HG03135 (cell line): ENCODE measurements at regions not wholly inside any gene's neighbourhood (a gene's known extent, or its start where the extent isn't known, plus 50 kb on each side); places are given as distances from the start of the nearest gene placed in this dataset.
"Not testable (repeated sequence)": the region's sequence is repeated elsewhere in the genome, so short reads cannot be mapped to it uniquely, and the experiment has no call there.

Source experiments
- ATAC-seq: cut with Tn5 transposase; IDR thresholded peaks from one replicate; pipeline ENCODE4 v1.9.1; 2021; ENCODE audit warnings: mild to moderate bottlenecking, moderate library complexity; ENCODE audit not compliant: unreplicated experiment

DNA sequence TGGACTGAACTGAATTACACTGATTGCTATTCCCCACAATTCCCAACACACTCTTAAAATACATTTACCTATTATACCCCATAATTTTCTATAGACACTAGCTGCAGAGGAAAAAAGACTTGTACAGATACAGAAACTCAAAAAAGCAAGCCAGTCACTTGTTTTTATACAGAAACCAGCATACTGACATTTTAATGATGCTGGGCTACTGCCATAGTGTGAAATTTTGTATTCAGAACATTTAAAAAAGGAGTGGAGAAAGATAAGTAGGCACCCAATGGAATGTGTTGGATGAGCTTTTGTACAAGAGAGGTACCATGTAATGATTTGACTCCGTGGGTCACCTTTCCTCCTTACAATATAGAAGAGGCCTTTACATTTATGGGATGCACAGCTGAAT is 740.1 kb downstream of the PLCL1 start:
- no peak for ATAC-seq

DNA sequence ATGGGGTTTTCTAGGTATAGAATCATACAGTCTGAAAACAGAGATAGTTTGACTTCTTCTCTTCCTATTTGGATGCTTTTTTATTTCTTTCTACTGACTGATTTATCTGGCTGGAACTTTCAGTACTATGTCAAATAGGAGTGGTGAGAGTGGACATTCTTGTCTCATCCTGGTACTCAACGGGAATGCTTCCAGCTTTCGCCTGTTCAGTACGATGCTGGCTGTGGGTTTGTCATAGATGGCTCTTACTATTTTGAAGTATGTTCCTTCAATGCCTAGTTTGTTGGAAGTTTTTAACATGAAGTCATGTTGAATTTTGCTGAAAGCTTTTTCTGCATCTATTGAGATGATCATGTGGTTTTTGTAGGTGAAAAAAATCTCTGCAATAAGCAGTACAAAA is 730.4 kb downstream of the PLCL1 start:
- ATAC-seq: no peak

DNA sequence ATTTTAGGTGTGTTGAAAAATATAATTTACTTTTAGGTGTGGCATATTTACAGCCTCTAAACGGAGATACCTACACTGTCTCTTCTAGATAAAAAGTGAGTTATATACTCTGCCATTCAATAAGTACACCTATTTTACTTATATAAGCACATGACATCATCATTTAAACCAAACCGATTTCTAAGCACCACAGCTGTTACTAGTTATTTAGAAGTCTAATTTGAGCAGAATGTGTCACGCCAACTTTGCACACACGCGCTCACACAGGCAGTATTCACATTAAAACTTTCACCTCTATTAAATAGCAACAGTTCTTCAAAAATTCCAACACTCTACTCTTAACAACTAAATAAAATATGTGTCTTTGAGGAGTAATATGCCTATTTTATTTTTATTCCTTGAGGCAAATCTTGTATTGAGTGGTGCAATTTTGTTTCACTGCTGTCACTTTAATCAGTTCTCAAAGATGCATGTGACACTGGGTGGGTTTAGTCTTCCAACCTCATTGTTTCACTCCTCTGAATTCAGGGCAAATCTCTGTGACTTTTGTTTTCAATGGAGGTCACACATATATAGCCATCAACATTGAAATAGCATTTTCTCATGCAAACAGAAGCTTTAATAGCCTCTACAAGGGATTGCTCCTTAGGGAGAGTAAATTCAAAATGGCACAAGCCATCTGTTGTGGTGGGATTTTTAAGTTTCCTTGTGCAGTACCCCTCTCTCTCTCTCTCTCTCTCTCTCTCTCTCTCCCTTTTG is 721.0 kb downstream of the PLCL1 start:
- no peak for ATAC-seq

DNA sequence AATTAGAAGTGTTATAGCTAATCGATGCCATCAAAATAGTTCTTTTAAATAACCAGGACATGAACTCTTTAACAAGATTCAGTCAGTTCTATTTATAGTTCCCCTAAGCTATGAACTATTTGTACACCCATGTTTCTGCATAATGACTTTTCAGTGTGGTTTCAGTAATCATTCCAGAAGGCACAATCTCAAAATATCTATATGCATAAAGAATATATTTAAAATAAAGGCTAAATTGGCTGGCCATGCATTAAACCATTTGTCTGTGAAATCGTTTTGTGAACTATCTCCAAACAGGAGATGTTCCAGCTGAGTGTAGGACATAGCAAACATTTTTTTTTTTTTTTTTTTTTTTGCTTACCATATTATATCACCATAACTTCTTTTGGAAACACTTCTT is 719.3 kb downstream of the PLCL1 start:
- ATAC-seq: no peak

DNA sequence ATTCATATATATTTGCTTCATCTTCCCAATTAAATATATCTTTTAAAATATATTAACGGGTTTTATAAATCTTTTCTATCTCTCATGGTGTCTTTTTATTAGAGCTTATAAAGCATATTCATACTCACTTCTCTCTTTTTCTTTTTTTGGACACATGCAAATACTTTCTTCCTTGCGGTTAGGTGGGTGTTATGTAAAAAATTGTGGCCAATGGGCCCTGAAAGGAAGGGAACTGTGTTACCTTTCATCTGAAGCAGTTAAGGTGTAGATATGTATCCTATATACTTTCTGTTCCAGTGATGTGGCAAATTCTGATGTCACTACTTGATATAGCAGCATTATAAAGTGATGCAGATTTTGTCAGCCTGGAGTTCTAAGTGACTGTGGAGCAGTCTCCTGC is 714.5 kb downstream of the PLCL1 start:
- no peak for ATAC-seq

DNA sequence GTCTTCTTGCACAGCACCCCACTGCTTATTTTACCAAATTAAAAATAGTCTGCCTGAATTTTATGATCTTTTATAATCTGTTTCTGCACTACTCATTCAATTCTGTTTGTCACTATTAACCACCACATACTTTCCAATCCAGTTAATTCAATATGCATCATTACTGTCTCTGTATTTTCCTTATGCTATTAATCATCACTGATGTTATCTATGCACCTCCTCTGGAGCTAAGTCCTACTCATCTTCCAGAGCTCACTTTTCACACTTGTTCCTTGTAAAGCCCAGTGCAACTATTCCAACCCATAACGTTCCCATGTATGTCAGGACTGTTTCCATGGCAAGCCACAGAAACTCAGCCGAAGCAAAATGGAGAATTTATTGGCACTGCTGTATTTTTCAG is 713.6 kb downstream of the PLCL1 start:
- no peak for ATAC-seq

DNA sequence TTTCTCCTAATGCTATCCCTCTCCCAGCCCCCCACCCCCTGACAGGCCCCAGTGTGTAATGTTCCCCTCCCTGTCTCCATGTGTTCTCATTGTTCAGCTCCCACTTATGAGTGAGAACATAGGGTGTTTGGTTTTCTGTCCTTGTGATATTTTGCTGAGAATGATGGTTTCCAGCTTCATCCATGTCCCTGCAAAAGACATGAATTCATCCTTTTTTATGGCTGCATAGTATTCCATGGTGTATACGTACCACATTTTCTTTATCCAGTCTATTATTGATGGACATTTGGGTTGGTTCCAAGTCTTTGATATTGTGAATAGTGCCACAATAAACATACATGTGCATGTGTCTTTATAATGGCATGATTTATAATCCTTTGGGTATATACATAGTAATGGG is 704.2 kb downstream of the PLCL1 start:
- ATAC-seq: not testable (repeated sequence)

DNA sequence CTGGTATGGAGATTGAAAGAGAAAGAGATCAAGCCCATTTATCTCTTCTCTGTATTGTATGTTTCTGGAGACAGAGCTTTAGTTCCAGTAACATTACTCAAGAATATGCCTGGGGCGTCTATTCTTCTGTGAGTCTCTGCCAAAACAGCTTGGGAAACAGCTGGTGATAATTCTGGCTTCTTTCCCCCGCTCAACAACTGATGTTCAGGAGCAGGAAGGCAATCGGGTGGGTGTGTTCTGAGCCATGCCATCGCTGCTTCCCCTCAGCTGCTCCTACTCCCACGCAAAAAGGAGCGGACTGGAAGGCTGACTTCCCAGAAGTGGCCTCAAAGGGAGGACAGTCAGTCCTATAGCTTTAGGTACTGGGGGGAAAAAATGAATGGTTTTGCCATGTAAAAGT is 695.1 kb downstream of the PLCL1 start:
- no peak for ATAC-seq

DNA sequence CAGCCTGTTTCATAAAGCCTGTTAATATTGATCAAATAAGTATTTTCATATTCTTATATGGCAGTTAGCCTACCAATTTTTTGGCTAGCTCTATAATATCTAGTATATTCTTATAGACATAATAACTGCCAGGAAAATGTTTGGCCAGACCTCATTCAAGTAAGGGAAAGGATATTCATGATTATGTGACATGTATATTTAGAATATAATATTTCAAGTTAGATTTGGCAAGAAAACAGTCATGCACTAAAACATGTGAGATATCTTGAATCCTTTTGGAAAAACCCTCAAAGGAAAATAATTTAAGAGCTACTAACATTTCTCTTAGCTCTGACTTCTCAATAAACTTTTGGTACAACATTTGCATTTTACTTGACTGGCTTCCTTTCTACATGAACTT is 694.1 kb downstream of the PLCL1 start:
- ATAC-seq: no peak

DNA sequence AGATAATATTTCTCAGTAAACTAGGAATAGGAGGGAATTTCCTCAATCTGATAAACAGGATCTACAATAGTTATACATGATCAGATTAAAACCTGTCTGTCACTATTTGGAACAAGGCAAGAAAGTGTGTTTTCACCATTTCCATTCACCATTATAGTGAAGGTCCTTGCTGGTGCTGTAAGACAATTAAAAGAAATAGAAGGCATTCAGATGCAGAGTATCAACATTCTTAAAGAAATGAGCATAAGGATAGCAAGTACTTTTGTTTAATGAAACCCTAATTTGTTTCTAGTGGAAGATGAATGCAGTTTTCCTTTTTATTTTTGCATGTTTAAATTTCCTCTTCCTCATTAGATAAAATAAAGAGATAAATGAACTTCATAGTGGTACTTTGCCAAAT is 693.7 kb downstream of the PLCL1 start:
- ATAC-seq: no peak

DNA sequence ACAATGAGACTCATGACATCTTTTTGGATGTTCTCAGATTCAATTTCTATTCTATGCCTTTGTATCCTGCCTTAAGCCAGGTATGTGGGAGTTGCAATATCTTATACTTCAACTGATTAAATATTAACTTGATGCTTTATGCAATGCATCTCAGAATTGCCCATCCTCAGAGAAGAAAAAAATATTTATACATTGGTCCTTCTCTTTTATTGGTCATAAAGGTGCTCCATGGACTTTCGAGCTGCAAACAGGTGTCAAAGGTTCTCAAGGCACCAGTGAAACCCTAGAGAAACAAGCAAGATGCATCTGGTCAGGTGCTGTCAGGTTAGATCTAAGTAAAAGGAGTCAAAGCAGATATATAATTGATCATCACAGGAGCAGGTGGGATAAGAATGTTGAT is 690.5 kb downstream of the PLCL1 start:
- no peak for ATAC-seq

DNA sequence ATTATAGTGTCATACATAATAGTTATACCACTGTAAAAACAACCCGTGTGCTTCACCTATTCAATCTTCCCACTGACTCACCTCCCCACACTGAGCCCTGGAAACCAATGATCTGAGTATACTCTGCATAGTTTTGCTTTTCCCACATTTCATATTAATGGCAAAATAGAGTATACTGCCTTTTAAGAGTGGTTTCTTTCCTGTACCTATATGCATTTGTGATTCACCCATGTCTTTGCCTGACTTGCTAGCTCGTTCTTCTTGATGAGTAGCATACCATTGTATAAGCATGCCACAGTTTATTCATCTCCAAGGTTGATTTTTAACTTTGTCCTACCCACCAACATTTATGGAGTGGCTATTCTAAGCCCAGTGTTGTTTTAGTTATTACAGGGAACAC is 686.4 kb downstream of the PLCL1 start:
- no peak for ATAC-seq

DNA sequence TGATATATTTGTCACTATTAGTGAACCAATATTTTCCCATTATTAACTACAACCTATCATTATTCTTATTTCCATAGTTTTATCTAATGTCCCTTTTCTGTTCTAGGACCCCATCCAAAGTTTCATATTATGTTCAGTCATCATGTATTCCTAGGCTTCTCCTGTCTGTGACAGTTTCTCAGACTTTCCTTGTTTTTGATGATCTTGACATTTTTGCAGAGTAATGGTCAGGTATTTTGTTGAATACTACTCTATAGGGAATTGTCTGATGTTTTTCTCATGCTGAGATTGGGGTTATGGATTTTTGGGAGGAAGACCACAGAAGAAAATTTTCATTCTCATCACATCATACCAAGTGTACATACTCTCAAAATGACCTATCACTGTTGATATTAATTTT is 684.6 kb downstream of the PLCL1 start:
- ATAC-seq: no peak

DNA sequence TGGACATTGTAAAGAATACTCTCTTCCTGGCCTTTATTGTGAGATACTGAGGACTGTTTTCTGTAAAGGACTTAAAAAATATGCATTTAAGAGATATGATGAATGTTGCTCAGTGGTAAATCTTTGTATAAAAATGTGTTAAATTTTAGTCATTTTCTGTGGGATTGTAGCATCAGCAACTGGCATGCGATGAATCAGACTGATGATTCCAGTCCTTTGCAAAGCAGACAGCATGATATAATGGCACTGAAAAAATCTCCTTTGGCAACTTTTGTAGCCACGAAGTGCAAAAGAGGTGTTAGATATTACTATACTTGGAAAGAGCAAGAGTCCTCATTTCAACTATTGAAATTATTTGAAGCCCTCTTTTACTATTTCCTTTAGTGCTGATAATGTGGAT is 678.7 kb downstream of the PLCL1 start:
- no peak for ATAC-seq

DNA sequence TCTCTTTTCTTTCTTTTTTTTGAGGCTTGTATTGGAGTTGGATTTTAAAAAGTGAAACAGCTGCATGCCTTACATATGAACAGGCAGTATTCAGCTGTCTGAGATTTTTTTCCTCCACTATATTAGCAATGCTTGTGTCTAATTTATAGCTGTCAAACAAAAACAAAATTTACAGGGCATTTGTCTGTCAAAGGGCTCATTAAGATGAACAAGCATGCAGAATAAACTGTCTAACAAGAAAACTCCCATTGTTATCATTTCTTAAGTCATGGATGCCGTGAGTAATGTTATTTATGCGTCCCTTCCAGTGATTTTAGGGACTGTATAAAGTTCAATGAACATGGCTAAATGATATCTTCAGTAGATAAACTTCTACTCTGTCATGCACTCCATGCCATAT is 674.7 kb downstream of the PLCL1 start:
- ATAC-seq: no peak

DNA sequence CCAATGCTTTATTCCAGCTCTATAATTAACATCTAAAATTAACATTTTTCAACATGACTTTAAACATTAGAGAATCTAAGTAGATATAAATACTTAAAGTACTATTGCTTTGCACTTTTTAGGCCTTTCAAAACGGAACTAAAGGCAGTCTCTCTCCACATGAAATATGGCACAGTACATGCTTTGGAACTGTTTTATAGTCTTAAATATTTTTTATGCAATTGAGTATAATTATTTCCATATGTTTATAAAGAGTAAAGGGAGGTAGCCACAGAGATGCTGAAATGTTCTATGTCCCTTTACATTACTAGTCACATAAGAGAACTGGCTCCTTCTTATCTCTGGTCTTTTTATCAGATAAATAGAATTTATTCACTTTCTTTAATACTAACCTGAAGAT is 674.0 kb downstream of the PLCL1 start:
- no peak for ATAC-seq

DNA sequence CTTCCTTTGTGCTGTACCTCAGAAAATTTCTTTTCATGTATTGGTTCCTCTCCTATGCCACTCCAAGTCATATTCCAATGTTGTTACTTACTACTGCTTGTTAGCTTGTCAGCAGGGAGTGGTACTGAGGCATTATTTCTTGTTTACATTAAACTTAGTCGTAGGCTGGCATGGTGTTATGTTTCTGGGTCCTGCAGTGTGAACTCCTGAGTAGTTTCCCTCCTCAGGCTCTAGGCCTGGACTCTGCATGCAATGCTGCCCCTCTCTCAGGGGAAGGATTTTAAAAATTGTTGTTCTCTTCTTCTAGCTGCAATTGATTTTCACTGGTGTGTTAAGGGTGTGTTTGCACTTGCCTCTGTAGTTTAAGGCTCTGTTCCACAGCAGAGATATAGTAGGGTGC is 671.6 kb downstream of the PLCL1 start:
- no peak for ATAC-seq

DNA sequence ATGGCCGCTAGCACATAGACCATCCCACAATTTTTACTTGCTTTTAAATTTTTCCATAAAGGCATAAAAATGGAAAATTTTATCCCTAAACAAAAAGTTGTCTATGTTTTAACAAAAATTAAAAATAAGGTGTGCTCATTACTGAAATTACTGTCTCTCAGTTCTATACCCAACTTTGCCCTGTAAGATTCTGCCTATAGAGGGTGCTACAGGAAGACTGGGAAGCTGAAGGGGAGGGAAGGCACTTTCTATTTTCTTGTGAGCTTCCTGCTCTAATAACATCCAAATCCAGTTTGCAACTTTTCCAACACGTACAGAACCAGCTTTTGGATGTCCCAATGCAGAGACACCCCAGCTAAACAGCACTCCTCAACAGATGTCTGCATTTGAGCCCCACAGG is 666.9 kb downstream of the PLCL1 start:
- no peak for ATAC-seq

DNA sequence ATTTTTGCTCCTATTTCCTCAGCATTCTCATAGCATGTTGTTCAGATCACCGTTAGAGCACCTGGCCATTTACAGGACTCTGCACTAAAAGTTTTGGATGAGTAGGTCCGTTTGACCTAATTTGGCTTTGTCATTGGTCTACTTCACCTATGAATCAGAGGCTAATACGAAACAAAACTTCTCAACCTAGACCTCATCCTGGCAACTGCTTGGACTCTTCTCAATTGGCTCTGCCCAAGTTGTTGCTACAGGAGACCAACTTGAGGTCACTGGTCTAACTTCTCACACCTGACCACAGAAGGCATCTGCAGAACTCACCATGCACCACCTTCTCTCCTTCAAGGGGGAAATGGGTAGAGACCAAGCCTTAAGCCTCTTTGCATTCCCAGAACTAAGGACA is 663.7 kb downstream of the PLCL1 start:
- ATAC-seq: no peak

DNA sequence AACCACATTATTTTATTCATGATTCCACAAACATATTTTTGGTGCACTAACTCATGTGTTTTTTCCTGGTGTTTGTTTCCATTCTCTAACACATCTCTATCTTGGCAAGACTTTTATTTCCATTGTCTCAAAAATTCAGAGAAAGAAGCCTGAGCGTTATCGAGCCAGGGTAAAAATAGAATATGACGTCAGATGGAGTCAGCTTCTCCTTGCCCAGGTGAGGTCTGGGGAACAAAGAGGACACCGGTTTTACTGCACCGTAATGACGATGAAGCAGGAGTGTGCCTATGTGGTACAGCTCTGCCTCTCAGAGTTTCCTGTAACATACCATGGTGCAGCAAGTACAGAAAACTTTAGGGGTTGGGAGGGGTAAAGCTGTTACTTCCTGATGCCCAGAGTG is 661.6 kb downstream of the PLCL1 start:
- no peak for ATAC-seq

DNA sequence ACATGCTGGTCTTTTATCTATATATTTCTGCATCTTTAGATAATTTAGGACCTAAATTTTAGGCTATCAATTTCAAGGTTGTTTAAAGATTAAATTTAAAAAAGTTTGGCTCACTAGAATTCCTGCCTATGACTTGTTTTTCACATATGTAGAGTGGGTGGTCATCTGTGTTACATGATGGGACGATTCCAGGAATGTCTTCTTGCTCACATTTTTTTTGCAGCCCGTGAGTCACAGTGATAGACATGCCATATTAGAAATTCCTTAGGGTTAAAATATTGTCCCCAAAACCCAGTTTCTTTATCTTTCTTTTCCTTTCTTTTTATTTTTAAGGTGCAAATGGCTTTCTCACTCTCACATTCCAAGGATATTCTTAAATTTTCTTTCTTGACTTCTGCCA is 652.0 kb downstream of the PLCL1 start:
- ATAC-seq: no peak

DNA sequence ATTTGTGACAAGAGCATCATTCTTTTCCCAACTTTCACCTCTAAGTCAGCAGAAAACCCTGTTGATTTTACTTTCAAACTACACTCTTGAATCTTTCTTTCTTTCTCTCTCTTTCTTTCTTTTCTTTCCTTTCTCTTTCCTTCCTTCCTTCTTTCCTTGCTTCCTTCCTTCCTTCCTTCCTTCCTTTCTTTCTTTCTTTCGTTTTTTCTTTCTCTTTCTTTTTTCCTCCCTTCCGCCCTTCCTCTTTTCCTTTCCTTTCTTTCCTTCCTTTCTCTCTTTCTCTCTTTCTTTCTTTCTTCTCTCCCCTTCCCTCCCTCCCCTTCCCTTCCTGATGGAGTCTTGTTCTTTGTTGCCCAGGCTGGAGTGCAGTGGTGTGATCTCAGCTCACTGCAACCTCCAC is 649.5 kb downstream of the PLCL1 start:
- ATAC-seq: no peak

DNA sequence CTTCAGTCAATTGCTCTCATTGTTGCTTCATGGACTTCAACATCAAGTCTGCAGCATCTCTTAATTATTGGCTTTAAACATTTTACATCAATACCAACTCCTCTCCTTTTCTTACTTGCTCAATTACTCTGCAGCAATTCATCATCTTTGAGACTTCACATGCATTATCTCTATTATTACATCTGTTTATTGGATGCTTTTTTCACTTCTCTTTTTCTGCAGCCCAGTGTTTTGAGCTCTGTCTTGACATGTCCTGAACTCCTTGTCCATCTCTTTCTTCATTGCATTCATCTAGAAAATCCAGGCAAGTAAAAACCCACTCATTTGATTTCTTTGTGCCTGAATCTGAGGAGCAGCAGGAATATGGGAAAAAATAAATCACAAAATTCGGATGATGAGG is 647.9 kb downstream of the PLCL1 start:
- no peak for ATAC-seq
